ENCODE measurements at regions not wholly inside any gene's neighbourhood (a gene's known extent, or its start where the extent isn't known, plus 50 kb on each side); places are given as distances from the start of the nearest gene placed in this dataset.

DNA sequence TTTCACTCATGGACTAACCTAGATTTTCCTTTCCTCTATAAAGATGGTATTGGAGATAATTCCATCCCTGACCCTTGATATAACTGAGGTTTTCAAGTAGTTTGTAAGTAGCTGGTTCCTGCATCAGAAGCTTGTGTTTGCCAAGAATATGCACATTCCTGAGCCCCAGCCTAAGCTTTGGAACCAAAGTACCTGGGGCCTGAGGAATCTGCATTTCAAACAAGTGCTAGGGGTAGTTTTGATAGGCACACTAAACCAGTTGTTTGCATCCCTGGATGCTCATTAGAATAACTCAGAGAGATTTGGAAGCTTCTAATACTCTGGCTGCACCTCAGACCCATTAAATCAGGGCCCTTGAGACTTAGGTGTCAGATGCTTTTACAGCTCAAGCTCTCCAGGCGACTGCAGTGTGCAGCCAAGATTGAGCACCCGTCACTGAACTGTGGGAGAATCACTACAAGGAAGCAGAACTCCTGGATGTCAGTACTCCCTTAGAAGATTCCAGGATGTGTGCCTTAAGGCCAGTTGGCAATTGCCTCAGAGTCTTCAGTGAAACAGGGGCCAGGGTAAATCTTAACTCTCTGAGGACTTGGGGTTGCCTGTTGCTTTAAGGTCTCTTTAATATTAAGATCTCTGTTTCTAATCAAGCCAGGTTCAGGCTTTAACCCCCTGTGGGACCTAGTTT, 565.0 kb downstream of the REEP3 start:
- TF ChIP-seq ZNF121 (tag by site-specific recombination; IDR thresholded peaks at IDR 0.05) (no peak), ZNF530 (tag by site-specific recombination; IDR thresholded peaks at IDR 0.05; ENCODE audit: low read depth) (no peak), PRDM1 (tag by site-specific recombination; IDR thresholded peaks at IDR 0.05) (no peak), YY1 (tag by site-specific recombination; IDR thresholded peaks at IDR 0.05) (no peak), ZNF335 (tag by site-specific recombination; conservative IDR thresholded peaks at IDR 0.05) (no peak), ZNF791 (tag by site-specific recombination; IDR thresholded peaks at IDR 0.05) (no peak), GLI4 (tag by site-specific recombination; IDR thresholded peaks at IDR 0.05) (no peak), ZNF157 (tag by site-specific recombination; IDR thresholded peaks at IDR 0.05) (no peak), BCL11A (tag by site-specific recombination; IDR thresholded peaks at IDR 0.05; ENCODE audit: low read depth) (no peak)
- TF ChIP-seq, protein P1, sequence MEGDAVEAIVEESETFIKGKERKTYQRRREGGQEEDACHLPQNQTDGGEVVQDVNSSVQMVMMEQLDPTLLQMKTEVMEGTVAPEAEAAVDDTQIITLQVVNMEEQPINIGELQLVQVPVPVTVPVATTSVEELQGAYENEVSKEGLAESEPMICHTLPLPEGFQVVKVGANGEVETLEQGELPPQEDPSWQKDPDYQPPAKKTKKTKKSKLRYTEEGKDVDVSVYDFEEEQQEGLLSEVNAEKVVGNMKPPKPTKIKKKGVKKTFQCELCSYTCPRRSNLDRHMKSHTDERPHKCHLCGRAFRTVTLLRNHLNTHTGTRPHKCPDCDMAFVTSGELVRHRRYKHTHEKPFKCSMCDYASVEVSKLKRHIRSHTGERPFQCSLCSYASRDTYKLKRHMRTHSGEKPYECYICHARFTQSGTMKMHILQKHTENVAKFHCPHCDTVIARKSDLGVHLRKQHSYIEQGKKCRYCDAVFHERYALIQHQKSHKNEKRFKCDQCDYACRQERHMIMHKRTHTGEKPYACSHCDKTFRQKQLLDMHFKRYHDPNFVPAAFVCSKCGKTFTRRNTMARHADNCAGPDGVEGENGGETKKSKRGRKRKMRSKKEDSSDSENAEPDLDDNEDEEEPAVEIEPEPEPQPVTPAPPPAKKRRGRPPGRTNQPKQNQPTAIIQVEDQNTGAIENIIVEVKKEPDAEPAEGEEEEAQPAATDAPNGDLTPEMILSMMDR (tag by site-specific recombination; IDR thresholded peaks at IDR 0.05): no peak
